C1 segment of cervical spinal cord (tissue), 14 donors: ENCODE measurements at regions not wholly inside any gene's neighbourhood (a gene's known extent, or its start where the extent isn't known, plus 50 kb on each side); places are given as distances from the start of the nearest gene placed in this dataset.
"Not testable (repeated sequence)": the region's sequence is repeated elsewhere in the genome, so short reads cannot be mapped to it uniquely, and the experiment has no call there.

Source experiments
- DNase-seq, 14 donors: peaks; one replicate each; lab custom pipeline; 2025; lab: John Stamatoyannopoulos, UW

DNA sequence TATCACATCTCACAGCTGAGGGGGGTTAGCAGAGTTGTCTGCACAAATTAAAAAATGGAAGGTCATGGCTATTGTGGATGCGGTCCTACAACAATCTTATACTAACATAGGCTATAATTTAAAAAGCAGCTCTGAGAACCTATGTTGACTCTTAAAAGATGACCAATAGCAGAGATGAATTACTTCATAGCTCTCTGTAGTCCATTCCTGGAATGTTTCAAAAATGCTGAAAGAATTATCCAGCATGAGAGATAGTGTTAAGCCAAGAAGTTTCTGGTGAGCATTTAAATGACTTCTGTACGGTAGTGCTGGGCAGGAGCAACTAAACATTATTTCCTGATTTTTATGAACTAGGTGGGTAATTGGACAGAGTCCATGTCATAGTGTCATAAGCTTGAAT is 218.2 kb upstream of the NUDT12 start:
- DNase-seq, result no peak

DNA sequence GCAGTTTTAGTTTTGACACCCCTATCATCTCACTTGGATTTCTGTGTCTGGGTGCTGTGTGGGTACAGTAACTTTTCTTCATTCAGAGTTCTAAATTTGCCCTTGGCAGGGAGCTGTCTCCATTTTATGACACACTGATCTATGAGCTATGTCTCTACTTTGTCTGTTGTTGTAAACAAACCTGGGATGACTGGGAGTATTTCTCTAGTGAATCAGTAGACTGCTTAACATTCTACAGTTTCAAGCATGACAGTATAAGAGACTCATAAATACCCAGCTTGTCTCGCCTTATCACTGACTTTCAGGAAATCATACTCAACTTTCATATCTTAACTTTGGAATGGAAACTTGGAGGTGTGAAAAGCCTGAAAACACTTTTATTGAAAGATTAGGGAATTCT is 212.1 kb upstream of the NUDT12 start:
- DNase-seq, result no peak

DNA sequence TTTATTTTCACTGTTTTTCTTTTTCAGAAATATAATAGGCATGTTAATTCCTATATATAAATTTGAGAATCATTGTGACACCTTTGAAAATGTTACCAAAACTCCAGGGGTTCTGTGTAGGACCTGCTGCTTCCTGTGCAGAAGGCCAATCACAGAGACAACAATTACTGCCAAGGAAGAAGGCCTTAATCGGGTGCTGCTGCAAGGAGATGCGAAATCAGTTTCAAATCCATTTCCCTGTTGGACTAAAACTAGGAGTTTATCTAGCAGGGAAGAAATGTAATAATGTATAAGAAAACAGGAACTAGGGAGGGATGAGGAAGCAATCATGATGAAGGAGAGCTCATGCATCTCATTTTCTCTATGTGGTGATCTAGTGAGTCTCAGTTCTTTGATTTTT is 209.7 kb upstream of the NUDT12 start:
- no peak for DNase-seq

DNA sequence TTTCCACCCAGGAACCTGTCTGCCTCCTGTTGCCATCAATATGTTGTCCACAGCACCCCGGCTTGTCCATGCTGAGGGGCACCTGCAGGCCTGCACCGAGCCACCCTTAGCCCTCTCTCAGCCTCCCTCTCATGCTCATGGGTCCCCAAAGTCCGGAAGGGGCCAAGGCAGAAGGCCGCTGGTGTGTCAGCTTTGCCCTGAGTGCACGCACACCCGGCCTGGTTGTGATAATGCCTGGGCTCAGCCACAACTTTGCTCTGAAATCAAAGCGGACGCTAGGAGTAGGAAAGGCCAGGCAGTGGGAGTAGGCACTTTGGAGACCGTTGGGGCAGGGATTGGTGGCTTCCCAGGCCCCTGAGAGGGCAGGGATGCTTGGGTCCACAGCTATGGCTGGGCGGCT is 201.8 kb upstream of the NUDT12 start:
- DNase-seq, result no peak

DNA sequence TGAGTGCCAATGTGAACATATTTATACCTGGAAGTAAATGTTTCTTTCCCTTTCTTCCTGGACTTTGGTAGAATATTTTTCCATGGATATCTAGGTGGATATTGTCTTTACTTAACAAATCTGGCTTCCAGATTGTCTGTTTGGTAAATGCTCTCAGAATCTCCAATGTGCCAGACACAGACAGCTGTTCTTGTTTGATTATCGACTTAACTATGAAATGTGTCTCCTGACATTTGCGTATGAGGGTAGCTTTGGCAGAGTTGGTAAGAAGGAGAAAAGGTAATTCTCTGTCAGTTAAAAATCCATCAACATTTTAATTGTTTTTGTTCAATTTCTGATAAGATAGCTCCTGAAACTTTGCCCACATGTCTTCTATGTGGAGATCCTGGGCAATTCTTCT is 196.4 kb upstream of the NUDT12 start:
- no peak for DNase-seq

DNA sequence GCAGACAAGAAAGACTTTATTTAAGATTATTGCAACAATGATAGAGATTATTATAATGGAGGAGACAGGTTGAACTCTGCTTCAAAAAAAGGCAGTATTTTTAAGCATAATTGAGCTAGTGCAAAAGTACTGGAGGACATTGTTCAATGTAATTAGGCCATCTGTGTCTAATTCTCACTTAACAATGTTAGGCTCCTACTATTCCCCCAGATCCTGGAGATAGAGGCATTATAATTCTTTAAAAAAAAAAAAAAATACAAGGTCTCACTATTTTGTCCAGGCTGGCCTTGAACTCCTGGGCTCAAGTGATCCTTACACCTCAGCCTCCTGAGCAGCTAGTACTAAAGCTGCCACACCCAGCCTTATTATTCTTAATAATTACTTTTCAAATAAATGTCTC is 193.4 kb upstream of the NUDT12 start:
- DNase-seq, result no peak

DNA sequence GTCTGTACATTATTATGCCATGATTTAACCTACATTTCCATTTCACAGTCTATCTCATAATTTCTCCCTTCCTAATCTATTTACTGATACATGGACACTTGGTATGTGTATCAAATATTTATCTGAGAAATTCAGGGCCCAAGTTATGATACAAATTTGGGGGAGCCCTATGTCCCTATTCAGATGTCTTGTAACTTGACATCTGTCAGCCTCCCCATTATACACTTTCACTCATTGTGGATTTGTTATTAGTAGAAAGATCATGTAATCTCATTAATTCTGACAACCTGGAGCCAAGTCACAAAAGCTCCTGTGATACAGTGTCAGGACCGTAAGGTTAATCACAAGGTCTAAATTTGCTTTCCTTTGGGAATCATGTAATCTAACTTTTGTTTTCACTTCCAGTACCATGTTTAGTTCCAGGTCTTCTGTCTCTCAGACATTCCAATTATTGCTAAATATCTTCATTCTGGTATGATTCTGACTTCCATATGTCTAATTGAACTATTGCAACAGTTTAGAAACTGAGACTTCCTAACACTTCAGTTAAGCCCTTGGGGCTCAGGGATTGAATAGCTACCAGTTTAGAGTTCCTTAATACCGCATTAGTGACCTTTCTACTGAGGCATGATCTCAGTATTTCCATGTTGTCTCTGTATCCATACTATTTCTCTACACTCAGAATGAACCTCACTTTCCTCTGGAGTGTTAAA is 182.9 kb upstream of the NUDT12 start:
- no peak for DNase-seq

DNA sequence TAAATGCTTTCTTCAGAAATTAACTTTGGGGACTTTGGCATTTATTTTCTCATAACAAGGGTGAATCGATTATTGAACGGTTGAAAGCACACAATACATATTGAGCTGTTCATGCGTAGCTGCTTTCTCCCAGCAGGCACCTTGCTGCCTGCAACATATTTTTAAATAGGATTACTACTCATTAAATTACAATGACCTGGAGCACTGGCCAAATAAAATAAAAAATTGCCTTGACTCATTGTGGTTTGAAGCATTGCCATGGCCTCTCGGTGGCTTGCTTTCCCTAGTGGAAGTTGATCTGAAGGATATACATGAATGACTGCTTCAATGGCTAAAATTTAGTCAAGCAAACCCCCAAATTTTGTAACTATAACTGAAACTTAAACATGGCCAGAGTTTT is 181.6 kb upstream of the NUDT12 start:
- no peak for DNase-seq

DNA sequence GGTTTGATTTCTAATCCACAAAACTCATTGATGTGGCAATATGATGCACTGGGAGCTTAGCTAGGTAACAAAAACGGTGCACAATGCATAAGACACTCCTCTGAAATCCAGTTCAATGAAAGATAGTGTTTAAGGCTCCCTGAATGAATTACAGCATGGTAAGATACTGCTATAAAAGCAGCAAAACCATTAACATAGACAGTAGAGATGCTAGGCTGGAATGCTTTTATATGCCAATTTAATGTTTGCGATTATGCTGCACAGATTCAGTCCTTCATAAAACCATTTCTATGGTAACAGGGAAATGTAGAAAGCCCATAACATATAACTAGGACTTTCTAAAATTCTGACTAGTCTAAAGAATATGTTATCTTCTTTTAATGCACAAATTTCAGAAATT is 180.8 kb upstream of the NUDT12 start:
- DNase-seq, result no peak

DNA sequence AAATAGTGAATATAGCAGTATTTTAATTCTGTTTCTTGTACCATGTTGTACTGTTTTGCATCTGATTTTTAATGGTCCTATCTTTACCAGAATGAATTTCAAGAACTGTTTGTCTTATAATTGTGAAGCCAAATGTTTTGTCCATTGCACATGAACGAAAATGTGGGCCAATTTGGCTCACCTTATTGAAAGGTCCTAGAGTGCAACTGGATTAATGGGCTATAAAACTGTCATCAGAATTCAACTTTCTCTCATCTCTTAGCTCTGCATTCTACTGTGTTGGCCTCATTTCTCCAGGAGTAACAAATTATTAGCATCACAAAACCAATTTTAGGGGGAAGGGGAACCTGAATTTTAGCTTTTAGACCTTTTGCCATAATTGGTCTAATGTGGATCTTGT is 179.4 kb upstream of the NUDT12 start:
- DNase-seq, result no peak

DNA sequence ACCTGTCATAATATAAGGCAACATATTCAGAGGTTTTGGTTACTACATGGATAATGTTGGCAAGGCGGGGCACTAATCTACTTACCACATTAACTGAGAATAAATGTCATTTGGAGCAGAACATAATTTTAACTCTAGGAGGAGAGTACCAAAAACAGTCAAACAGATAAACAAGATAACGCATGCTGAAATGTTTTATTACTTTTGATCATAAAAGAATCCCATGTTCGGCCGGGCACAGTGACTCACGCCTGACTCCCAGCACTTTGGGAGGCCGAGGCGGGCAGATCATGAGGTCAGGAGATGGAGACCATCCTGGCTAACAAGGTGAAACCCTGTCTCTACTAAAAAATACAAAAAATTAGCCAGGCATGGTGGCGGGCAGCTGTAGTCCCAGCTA is 173.8 kb upstream of the NUDT12 start:
- not testable (repeated sequence) for DNase-seq

DNA sequence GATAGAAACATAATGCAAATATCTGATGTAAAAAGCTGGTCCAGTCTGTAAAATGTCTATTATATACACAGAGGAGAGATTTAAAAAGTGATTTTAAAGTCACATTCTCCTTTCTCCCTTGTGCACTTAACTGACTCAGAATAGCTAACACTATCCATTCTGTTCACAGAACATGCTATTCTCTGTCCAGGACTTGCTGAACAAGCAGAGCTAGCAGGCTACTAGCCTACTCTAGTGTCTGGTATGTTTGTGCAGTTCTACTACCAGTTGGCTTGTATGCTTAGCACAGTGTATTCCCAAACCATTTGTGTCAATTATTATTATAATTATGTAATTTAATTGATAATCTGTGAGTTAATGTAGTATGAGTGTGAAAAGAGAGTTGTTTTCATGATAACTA is 161.7 kb upstream of the NUDT12 start:
- no peak for DNase-seq

DNA sequence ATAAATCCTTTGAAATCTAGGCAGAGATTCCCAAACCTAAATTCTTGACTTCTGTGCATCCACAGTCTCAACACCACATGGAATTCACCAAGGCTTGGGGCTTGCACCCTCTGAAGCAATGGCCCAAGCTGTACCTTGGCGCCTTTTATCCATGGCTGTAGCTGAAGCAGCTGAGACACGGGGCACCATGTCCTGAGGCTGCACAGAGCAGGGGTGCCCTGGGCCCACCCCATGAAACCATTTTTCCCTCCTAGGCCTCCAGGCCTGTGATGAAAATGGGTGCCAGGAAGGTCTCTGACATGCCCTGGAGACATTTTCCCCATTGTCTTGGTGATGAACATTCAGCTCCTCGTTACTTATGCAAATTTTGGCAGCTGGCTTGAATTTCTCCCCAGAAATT is 158.6 kb upstream of the NUDT12 start:
- no peak for DNase-seq

DNA sequence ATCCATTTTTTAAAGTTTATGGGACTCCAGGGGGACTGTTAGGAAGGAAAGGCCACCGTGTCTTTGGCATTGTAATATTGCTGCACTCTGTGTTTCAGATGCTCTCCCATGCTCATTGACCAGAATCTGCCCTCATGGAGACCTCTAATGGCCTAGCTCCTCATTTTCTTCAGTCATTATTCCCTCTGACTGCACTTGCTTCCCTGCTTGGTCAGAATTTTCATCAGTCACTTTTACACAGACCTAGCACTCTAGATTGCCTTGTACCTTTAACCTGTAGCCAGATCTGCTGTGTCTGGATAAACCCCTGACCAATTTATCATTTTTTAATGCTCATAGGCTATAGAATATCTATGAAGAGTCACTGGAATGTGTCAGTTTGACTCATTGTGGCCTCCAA is 155.5 kb upstream of the NUDT12 start:
- DNase-seq, result no peak

DNA sequence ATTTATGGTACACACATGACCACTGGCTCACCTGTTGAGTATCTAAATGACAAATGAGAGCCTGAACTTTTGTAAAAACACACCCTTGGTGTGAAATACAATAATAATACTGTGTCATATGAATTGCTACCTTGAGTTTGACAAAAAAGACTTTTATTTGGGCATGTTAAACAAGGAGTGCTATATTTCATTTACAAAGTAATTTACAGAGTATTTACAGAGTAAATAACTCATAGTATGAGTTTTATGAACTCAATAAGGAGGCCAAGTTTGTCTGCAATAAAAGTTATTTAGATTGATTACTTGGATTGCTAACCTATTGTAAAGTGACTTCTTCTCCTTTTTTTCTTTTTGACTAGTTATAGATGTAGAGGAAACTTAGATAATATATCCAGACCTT is 146.0 kb upstream of the NUDT12 start:
- no peak for DNase-seq

DNA sequence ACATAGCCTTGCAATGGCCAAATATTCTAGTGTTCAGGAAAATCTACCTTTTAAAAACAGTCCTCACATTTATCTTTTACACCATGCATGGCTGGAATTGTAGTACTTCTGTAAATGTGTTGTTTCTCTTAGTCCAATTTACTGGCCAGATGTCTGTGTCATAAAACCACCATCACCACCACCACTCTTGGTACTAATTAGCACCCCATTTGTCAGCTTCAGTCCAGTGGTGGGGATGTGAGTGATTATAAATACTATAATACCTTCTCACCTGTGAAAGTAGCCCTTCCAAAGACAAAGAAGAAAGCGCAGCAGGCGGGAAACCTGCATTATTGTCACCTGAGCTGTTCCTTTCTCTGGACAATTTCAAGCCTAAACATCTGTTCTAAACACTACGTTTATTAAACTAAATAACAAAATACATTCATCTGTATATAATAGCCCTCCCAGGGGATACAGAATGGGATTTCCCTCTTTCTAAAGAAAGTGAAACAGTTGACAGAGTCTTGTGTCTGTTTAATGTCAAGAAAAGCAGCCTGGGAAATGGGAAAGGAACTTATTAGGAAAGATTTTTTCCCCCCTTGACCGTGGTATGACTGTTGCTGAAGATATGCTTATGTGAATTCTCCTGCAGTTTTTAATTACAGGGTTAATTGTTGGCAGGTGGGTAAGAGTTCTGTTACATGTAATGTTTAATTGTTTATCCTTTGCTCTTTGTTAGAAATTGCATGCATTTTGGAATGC is 144.5 kb upstream of the NUDT12 start:
- no peak for DNase-seq

DNA sequence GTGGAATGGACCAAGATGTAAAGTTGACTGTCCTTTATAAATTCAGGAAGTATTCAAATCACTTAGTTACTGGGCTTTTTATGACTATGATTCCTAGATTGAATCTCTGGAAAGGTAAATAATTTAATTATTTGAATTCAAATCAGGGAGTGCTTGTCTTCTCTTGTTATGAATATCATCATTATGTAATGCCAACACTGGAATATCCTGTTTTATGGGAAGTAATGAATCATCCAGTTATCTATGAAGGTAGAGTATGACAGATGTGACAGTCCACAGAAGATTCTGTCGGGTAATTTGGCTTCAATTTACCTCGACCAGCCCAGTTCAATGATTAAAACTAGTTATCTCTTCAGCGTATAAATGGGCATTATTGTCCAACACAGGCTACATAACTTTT is 141.0 kb upstream of the NUDT12 start:
- no peak for DNase-seq

DNA sequence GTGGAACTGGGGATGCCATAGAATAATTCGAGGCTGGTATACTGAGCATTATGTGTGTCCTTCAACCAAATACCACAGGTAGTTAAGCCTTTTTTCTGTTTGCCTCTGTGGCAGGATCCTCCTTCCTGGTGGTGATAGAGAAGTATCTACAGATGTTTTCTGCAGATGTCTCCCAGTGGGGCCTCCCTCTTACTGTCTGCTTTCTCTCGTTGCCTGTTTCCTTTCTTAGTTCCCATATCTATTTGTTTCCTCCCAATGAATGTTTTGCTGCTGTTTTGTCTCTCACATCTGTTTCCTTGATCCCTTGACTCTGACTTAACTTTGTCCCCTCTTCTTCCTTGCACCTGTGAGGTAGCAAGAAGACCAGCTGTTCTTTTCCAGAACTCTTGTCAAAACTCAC is 130.9 kb upstream of the NUDT12 start:
- no peak for DNase-seq

DNA sequence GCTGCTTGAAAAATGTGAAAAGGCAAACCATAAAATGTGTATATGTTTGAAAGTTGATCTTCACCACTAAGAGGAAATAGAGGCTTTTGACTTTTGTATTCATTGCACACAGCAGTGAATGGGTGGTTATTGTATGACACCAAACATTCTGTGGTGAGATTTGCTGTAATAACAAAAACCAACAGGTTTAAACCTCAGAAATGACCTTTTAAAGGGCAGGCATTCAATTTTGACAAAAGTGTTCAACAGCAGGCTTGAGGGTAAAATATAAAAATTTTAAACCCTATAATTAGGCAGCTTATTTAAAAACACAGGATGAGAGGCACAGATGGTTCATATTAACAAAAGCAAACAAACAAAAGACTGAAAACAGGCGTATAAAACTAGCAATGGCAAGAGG is 128.1 kb upstream of the NUDT12 start:
- DNase-seq, result no peak

DNA sequence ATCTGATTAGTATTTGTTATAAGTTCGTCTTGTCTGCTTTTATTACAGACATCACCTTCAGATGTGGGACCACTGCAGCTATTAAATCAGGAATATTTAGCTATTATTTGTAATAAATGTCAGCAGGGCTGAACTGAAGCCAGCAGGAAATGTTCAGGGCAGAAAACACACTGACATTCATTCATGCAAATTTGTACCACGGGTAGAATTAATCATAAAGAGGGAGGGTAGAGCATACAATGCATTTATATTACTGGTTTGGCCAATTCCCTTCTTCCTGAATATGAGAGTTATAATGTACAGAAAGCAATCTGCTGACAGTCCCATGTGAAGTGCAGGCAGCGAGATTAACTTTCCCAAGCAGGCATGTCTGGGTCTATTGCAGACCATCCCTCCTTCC is 117.3 kb upstream of the NUDT12 start:
- DNase-seq, result no peak

DNA sequence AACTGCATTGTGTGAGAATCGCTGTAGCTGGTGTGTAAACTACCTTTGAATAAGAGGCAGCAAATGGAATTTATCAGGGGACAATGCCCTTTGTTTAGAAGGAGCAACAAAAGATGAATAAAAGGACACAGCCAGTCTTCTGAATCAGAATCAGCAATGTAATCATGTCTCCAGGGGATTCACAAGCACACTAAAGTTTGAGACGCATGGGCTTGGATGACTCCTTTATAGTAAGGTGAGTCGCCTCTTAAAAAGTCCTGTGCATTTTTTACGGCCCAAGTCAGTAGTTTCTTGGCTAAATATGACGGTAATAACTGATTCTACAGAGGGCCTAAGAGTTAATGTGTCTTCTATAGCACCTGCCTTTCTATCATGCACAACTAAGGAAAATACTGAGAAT is 113.6 kb upstream of the NUDT12 start:
- DNase-seq, result not testable (repeated sequence)

DNA sequence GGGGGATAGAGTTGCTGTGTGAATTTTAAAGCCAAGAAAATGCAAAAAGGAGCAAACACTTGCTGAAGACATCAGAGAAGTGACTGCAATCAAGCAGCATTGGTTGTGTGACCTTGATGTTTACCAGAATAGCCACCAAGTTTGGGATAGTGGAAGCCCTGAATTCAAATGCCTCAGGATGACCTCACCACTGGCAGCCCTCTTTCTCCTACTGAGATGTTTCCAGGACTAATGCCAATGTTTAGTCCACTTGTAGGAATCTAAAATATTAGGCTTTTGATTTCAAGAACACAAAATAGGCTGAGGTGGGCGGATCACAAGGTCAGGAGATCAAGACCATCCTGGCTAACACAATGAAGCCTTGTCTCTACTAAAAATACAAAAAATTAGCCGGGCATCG is 112.2 kb upstream of the NUDT12 start:
- no peak for DNase-seq

DNA sequence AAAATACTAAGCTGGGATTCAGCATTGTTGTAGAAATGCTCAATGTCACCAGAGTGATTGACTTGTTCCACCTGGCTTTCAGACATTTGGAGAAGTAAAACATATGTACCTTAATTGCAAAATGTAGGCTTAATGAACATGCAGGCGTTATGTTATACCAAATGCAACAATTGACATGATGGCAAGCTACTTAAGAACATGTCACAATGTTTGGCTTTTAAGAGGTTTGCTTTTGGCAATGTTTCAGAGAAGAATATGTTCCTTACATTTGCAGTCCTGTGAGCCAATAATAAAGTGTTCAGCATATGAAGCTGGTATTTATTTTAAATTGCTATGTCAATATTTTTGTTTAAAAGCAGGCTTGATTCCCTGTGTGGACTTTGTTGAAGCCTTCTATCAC is 111.7 kb upstream of the NUDT12 start:
- DNase-seq, result no peak

DNA sequence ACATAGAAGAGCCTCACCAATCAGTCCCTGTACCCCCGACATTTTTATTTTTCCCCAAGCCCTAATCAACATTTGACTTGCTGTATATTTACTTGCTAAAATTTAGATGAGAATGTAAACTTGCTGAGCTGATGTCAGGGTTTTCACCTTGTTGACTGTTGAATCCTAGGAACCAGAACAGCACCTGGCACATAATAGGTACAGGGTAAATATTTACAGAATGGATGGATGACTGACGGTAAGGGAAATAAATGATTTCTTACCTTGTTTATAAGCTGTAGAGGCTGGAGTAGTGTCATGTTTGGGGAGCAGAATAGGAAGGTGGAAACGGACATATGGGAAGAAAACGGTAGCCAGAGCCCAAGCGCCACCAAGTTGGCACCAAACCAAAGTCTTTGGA is 107.0 kb upstream of the NUDT12 start:
- no peak for DNase-seq
